ENCODE measurements at regions not wholly inside any gene's neighbourhood (a gene's known extent, or its start where the extent isn't known, plus 50 kb on each side); places are given as distances from the start of the nearest gene placed in this dataset.

DNA sequence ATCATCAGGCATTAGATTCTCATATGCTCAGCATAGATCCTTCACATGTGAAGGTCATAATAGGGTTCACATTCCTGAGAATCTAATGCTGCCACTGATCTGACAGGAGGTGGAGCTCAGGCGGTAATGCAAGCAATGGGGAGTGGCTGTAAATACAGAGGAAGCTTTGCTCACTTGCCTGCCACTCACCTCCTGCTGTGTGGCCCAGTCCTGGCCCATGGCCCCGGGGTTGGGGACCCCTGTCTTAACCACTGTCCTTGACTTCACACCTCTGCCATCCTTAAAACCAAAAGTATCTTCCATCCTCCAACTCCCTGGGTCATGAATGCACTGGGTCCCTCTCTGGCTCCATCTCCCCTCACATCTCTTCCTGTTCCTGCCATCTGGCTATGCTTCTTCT lies 129.1 kb downstream of the HMX1 start:
- no peak for DNase-seq (ENCODE audit: low read depth)
- H3K4me3 ChIP-seq (ENCODE audit: low read depth, low read length) = no peak overlapping the region
- TF ChIP-seq, protein P1, sequence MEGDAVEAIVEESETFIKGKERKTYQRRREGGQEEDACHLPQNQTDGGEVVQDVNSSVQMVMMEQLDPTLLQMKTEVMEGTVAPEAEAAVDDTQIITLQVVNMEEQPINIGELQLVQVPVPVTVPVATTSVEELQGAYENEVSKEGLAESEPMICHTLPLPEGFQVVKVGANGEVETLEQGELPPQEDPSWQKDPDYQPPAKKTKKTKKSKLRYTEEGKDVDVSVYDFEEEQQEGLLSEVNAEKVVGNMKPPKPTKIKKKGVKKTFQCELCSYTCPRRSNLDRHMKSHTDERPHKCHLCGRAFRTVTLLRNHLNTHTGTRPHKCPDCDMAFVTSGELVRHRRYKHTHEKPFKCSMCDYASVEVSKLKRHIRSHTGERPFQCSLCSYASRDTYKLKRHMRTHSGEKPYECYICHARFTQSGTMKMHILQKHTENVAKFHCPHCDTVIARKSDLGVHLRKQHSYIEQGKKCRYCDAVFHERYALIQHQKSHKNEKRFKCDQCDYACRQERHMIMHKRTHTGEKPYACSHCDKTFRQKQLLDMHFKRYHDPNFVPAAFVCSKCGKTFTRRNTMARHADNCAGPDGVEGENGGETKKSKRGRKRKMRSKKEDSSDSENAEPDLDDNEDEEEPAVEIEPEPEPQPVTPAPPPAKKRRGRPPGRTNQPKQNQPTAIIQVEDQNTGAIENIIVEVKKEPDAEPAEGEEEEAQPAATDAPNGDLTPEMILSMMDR (IDR thresholded peaks at IDR 0.05; ENCODE audit: insufficient read depth, low read depth, low read length) = no peak

DNA sequence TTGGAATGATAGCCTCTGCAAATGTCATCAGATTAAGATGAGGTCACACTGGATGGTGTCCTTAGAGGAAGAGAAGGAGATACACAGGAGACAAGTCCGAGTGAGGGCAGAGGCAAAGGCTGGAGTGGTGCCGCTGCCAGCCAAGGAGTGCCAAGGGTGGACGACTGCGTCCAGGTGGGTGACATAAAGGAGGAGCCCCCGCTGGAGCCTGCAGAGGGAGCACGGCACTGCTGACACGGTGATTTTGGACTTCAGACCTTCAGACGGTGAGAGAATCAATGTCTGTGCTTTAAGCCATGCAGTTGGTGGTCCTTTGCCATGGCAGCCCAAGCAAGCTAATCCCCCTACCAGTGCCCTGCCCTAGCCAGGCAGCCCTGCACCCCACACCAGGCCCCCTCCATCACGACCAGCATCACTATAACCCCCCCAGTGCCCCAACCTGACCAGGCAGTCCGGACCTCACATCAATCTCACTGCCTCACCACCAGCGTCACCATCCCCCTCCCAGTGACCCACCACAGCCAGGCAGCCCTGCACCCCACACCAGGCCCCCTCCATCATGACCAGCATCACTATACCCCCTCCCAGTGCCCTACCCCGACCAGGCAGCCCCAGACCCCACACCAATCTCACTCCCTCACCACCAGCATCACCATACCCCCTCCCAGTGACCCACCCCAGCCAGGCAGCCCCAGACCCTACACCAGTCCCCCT lies 130.0 kb downstream of the HMX1 start:
- no peak for DNase-seq (ENCODE audit: low read depth)
- no peak overlapping the region for H3K4me3 ChIP-seq (ENCODE audit: low read depth, low read length)
- TF ChIP-seq, protein P1 (IDR thresholded peaks at IDR 0.05; ENCODE audit: insufficient read depth, low read depth, low read length) = no peak

DNA sequence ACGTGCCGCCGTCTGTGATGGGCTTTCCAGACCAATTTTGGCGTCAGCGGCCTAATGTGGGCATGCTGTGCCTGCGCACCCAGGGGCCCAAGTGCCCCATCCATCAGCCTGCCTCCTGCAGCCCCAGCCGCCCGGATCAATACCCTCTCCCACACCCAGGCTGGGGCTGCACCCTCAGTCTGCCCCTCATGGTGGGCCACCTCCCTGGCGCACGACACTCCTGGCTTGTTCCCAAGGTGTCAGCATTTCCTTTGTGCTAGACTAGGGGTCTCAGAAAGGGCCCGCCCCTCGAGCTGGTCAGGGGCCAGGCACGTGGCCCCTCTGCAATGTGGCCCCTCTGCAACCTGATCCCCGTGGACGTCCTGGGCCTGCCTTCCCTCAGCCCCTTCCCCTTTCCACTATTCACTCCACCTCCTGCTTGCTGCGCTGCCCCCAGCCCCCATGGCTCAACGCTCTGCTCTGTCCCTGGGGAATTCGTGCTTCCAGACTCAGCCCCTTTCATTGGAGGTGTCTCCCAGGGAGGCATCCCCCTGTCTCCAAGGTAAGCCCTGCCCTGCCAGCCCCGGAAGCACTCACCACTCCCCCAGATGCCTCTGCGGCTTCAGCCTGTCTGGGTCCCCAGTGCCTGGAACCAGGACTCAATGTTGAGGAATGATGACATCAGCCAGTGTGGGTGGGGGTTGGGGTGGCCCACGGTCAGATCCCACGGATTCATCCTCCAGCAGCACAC lies 130.8 kb downstream of the HMX1 start:
- TF ChIP-seq, protein P1 (IDR thresholded peaks at IDR 0.05; ENCODE audit: insufficient read depth, low read depth, low read length) = no peak
- no peak for DNase-seq (ENCODE audit: low read depth)
- no peak overlapping the region for H3K4me3 ChIP-seq (ENCODE audit: low read depth, low read length)

DNA sequence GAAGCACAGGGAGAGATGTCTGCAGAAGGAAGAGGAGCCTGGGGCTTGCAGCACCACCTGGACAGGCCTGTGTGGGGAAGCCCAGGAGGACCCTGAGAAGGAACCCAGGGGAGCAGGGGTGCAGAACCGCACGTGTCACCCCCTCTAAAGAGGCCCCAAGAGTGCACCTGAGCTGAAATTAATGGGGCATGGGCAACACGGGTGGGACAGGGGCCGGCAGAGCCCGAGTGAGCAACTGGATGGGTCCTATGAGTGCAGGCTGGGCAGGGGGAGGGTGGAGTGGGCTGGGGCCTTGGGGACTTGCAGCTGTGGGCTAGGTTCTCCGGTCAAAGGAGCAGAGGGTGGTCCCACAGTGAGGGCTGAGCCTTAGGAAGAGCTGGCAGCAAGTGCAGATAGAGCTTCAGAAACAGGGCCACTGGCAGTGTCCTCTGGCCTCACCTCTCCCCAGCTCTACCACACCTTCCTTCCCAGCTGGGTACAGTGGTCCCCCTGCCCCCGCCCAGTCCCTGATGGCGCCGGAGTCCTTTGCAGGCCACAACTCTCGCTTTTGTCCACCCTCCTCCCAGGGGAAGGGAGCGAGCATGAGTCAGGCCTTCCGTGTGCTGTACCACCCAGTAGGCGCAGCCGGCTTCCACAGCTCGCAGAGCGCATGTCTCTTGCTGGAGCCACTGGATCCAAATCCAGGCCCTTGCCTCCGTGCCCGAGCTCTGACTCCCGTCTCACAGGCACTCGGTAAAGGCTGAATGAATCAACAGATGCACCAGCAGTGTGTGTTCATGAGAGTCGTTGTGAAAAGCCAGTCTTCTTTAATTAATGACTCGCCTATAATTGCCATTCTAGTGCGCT lies 131.6 kb downstream of the HMX1 start:
- no peak for DNase-seq (ENCODE audit: low read depth)
- H3K4me3 ChIP-seq (ENCODE audit: low read depth, low read length) = no peak overlapping the region

DNA sequence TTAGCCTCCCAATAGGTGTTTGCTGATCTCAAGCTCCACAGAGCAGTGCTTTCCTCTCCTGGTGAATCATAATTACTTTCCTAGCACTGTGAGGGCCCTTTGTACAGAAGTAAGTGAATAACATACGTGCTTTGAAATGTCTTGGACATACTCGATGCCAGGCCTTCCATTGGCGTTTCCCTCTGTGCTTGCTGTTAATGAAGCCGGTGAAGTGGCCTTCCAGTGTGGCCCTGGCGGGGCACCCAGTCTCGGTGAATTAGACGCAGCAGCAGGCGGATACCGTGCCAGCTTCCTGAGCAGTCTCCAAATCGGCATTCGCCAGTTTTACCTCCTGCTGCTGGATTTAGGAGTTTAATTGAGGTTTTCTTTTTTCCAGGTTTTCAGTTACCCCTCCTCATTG lies 132.3 kb downstream of the HMX1 start:
- no peak for DNase-seq (ENCODE audit: low read depth)
- TF ChIP-seq, protein P1 (IDR thresholded peaks at IDR 0.05; ENCODE audit: insufficient read depth, low read depth, low read length) = no peak
- no peak overlapping the region for H3K4me3 ChIP-seq (ENCODE audit: low read depth, low read length)

More for the DNA sequence above, 131.6 kb downstream of the HMX1 start:
- TF ChIP-seq, protein P1 (IDR thresholded peaks at IDR 0.05; ENCODE audit: insufficient read depth, low read depth, low read length) = no peak

DNA sequence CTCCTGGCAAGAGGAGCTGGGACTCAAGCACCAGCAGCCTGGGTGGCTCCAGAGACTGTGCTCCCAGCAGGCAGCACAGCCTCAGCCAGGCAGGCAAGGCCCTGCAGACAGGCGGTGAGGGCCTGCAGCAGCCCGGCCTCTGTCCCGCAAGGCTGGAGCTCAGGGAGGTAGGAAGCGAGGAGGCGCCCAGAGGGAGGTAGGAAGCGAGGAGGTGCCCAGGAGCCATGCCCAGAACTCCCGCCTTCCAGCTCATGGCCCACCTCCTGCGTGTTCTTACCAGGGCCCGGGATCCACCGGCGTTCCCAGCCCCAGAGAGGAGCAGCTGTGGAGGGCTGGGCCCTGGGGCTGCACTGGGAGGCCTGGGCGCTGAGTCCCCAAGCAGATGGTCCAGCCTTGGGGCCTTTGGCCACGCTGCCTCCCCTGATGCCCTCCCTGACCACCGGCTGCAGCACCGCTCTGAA lies 133.1 kb downstream of the HMX1 start:
- no peak overlapping the region for H3K4me3 ChIP-seq (ENCODE audit: low read depth, low read length)
- TF ChIP-seq, protein P1 (IDR thresholded peaks at IDR 0.05; ENCODE audit: insufficient read depth, low read depth, low read length) = no peak
- no peak for DNase-seq (ENCODE audit: low read depth)
